AG08396 (cell line): ENCODE measurements at regions not wholly inside any gene's neighbourhood (a gene's known extent, or its start where the extent isn't known, plus 50 kb on each side); places are given as distances from the start of the nearest gene placed in this dataset.
A peak's percentile ranks its signal among the peaks of the same experiment; 100 is the strongest.
"Not testable (repeated sequence)": the region's sequence is repeated elsewhere in the genome, so short reads cannot be mapped to it uniquely, and the experiment has no call there.

Experiments
- DNase-seq: peaks from one replicate; pipeline ENCODE4 v3.0.0; 2012; ENCODE audit warnings: low spot score, mixed read lengths

DNA sequence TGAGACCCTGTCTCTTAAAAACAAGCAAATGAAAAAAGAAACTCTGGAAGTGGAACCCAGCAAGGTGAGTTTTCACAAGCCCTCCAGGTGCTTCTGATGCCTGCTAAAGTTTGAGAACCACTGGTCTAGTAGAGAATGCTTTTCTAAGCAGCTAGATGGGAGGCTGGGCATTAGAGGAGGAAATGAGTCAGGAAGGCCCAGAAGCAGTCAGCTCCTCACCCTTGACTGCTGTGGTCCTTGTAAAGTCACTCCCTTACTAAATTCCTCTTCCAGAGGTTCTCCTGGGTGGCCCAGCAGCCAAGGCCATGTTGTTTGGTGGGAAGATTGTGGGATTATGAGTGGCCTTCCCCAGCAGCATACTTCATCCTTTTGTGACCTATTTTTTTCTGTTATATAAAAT is 52.0 kb upstream of the FYN start:
- peak; percentile 49 for DNase-seq

DNA sequence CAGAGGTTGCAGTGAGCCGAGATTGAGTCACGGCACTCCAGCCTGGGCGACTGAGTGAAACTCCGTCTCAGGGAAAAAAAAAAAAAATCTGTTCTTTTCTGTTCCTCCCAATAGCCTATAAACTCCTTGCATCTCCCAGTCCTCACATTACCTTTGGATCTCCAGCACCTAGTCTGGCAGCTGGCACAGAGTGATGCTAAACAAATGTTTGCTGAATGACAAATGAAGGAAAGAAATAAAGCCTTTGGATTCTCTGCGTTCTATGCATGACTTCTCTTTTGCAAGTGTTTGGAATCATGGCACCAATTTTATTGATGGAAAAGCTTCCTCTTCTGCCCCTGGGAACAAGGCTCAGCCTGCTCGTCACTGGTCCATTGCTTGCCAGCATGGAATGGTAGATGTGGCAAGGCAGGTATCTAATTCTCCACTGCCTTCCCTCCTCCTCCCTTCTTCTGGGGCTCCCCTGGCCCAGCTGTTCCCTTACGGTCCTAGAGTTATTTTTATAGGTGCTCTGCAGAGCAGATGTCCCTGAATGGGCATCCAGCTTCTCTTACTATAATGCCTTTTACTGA is 53.6 kb upstream of the FYN start:
- DNase-seq = no peak

DNA sequence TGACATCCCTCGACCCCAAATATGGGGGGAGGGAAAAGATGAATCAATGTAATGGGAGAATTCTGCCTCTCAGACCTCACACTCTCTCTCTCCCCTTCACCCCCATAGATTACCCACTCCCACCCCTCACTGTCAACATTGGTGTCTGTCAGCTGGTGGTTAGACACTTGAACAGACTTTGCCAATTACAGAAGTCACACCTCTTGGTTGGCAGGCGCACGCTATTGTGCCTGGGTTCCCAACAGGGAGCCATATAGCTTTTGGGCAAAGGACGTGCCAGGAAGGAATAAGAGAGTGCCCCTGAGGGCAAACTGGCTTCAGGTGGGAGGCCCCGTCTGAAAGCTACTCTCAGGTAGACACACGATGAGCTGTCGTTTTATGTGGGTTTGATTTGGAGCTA is 54.1 kb upstream of the FYN start:
- DNase-seq = no peak

DNA sequence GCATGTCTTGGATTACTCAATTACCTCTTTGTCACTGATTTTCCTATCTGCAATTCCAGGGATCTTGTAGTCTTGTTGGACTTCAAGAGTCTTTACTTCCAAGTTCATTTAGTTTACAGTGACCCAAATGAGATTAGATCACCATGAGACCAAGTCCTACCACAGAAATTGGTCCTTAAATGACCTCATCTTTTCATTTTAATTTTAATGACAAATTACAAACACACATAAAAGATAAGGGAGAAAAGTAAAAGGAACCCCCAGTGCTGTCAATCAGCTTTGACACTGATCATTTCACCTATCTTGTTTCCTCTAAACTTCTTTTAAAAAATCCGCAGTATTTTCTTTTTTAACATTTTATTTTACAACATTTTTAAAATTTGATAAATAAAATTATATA is 54.9 kb upstream of the FYN start:
- no peak for DNase-seq

DNA sequence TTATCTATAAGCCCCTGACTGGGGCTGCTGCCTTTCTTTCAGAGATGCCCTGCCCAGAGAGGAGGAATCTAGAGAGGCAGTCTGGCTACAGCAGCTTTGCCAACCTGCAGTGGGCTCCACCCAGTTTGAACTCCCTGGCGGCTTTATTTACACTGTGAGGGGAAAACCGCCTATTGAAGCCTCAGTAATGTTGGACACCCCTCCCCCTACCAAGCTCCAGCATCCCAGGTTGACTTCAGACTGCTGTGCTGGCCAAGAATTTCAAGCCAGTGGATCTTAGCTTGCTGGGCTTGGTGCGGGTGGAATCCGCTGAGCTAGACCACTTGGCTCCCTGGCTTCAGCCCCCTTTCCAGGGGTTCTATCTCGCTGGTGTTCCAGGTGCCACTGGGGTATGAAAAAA is 61.4 kb upstream of the FYN start:
- not testable (repeated sequence) for DNase-seq

DNA sequence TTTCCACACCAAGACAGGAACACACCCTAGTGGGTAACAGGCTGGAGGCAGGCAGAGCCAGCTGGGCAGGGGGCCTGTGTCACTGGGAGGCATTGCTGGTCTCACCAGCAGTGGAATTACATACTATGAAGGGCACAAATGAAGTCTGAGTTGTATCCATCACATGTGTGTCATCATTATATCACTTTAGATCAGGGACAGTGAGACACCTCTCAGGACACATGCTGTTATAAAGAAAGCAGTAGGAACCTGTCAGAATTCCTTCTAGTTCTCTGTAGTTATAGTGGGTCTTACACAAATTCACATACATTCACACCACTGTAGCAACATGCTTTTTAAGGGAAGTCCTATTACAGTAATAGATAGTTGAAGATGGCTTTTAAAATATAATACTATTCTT is 63.5 kb upstream of the FYN start:
- no peak for DNase-seq

DNA sequence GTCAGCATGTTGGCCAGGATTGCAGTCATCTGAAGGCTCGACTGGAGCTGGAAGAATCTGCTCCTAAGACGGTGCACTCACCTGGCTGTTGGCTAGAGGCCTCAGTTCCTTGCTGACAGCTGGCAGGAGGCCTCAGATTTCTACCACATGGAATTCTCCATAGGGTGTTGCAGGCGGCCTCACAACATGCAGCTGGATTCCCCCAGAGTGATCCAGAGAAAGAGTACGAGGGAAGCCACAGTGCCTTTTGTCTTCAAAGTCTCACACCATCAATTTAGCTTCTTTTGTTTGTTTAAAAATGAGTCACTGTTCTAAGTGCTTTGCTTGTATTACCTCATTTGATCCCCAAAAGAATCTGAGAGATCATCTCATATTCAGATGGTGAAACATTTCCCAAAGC is 65.5 kb upstream of the FYN start:
- no peak for DNase-seq

DNA sequence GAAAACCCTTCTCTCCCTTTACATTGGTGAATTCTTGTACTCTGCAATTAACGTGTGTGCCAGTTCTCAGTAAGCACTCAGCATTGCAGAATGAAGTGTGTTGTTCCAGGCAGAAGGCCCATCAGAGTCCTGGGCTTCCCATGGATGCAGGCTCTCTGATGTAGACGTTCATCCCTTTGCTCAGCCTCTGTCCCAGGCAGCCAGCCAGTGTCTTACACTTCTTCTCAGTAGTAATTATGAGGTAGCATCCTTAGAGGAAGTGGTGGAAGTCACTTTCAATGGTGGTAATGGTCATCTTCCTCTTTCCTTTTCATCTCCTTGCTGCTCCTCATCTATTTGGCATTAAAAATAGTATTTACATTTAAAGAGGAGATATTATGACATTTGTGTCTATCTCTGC is 66.7 kb upstream of the FYN start:
- no peak for DNase-seq

DNA sequence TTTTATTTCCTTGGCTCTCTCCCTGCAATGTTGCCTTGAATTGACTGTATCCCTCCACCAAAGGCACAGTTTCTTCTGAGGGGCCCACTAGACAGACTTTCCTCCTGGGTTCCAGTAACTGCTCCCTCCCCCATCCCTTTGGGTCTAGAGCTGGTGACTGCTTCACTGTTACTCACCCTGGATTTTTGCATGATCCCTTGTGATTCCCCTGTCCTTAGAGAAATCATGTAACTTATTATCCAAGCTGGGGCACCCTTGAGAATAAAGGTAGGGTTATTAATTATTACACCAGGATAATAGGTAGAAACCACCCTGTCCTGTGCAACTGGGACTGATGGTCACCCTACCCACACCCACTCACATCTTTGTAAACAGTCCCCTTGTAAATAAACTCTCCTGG is 67.5 kb upstream of the FYN start:
- DNase-seq = no peak

DNA sequence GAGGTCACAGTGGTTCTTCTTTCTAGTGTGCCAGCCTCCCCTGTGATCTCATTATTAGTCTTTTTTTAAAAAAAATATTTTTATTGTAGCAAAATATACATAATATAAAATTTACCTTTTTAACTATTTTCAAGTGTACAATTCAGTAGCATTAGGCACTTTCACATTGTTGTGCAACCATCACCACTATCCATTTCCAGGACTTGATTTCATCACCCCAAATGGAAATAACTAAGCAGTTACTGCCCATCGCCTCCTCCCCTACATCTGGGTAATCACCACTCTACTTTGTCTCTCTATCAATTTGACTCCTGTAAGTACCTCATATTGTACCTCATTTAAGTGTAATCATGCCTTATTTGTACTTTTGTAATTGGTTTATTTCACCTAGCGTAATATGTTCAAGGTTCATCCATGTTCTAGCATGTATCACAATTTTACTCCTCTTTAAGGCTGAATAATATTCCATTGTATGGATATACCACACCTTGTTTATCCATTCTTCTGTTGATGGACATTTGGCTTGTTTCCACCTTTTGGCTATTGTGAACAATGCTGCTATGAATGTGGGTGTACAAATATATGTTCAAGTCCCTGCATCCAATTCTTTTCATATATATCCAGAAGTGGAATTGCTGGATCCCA is 68.6 kb upstream of the FYN start:
- no peak for DNase-seq

DNA sequence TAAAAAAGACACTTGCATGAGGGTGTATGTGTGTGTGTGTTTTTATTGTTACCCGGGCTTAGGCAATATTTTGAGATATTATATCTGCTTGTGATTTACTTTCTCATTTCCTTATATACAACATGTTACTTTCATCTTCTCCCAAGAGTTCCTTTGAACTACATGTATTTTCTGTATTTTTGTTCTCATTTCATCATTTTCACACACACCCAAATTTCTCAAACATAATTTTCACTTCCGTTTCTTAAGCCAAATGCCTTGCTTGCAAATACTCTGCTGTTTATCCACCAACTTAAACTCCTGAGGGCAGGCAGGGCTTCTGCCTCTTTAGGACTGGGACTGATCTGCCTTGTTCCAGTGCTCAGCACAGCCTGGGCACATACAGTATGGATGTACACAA is 69.3 kb upstream of the FYN start:
- DNase-seq = no peak

DNA sequence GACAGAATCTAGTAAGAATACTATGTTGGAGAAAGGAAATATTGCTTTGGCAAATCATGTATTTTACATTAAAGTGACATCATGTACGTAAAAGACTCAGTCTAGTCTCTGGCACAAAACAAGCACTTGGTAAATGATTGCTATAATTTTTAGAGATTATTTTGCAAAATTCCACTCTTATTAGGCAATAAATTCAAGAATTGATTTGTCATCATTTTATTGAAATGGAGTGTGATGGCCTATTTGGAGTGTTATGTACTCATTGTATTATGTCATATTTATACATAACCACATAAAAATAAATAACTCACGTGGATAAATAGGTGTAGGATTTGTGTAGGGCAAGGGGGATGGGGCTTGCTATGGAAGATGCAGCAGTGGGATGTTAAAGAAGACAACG is 70.0 kb upstream of the FYN start:
- DNase-seq = no peak

DNA sequence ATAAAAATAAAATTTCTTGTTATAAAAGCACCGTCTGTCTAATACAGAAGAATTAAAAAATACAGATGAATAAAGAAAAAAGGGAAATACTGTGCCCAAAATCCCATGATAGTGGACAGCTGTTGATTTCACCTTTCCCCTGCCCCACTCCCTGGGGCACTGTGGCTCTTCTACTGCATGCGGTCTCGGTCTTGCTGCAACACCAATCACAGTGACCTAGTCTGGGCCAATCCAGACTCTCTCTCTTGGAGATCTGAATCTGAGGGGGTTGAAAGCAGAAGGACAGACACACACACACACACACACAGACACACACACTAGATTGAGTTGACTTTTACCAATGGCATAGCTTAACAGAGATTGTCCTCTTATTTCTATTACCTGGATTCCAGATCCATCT is 70.5 kb upstream of the FYN start:
- no peak for DNase-seq

DNA sequence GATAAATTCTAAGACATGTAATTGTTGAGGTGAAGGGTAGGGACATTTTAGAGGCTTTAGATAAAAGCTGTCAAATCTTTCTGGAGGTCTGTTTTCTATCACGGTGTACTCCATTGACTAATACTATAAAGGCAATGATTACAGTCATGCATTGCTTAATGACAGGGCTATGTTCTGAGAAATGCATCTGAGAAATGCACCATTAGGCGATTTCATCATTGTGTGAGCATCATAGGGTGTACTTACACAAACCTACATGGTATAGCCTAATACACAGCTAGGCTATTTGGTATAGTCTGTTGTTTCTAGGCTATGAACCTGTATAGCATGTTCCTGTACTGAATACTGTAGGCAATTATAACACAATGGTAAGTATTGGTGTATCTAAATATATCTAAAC is 71.3 kb upstream of the FYN start:
- no peak for DNase-seq

DNA sequence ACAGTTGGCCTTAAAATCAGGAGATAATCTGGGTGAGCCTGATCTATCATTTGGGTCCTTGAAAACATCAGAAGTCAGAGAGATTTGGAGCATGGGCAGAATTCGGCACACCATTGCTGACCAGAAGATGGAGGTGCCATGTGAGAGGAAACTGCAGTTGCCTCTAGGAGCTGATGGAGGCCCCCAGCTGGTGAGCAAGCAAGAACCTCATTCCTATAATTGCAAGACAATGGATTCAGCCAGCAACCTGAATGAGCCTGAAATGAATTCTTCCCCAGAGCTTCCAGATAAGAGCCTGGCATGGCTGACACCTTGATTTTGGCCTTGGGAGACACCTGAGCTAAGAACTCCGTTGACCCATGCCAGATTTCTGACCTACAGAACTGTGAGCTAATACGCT is 76.3 kb upstream of the FYN start:
- no peak for DNase-seq

DNA sequence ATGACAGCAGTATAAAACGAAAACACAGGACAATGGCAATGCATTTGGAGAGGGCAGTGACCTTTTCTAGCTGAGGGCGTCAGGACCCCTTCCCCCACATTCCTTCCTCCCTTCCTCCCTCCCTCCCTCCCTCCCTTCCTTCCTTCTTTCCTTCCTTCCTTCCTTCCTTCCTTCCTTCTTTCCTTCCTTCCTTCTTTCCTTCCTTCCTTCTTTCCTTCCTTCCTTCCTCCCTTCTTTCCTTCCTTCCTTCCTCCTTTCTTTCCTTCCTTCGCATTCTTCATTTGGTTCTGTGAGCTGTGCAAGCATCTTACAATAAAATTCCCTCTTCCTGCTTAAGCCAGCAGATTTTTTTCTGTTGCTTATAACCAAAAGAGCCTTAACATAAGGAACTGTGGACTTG is 76.7 kb upstream of the FYN start:
- not testable (repeated sequence) for DNase-seq

DNA sequence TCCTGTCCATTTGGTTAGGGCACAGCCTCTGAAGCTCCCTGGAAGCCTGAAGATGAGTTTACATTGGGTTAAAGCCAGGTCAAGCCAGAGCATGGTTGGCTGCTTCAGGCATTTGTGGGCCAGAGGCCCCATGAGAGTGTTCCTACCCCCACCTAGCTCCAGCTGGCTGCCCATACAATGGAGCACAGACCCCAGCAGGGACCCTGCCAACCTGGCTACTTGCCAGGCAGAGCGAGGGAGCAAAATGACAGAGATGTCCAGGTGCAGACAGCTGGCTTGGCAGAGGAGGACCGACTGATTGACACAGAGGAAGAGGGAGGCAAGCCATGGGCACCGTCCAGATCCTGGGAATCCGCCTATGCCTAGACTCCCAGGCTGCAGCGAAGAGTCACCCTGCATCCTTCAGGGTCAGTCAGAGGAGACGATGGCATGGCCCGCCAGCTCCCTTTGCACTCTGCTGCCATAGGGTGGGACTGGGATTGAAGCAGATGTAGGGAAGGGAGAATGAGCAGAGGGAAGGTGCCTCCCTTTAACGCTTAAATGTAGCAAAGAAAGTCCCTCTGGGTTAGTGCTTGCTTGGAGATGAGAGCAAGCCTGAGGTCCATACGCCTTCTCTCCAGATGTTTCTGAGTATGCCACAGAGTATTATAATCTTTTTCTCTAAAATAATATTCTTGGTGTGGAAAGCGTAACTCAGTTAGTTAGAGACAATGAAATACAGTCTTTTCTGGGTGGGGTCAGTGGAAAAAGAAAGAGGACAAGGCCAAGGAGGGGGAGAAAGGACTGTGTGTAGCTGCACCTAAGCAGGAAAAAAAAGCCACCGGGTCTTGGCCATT is 77.6 kb upstream of the FYN start:
- no peak for DNase-seq

DNA sequence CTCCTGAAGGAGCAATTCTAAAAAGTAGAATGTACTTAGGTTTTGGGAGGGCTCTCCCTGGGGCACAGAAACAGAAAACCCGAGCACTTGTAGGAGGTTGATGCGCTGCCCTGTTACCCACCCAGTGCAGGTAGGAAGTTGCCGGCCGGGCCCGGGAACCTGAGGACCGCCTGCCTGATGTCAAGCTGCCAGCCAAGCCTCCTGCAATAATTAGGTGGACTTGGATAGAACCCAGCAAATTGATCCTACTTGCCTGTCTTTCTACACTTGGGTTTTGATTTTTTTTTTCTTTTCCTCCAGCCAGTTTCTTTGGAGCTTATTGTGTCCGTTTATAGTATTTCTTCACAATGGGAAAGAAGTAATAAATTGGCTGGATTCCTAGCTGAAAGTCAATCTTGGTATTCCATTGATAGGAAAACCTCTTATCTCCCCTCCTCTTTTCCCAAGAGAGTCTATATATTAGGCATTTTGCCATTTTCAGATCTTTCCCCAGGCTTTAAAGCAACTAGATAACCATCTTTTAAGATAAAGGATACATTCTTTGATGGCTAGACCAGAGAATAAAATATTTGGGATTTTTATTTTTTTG is 78.3 kb upstream of the FYN start:
- DNase-seq = no peak

DNA sequence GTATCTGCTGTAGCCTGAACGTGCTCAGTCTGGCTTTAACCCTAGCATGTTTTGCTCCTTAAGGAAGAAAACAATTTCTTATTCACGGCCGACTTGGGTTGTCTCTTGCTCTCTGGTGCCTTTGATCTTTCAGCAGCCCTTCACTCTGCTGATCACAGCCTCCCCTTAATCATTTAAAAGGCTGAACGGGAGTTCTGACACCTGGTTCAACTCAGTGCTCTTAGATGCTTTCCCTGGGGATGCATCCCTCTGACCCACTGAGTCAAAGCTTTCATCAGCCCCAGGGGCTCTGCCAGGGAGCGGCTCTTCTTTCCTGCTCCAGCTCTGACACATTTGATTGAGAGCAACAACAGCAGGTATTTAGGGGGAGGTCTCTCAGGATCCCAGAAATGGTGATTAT is 79.0 kb upstream of the FYN start:
- DNase-seq = no peak

DNA sequence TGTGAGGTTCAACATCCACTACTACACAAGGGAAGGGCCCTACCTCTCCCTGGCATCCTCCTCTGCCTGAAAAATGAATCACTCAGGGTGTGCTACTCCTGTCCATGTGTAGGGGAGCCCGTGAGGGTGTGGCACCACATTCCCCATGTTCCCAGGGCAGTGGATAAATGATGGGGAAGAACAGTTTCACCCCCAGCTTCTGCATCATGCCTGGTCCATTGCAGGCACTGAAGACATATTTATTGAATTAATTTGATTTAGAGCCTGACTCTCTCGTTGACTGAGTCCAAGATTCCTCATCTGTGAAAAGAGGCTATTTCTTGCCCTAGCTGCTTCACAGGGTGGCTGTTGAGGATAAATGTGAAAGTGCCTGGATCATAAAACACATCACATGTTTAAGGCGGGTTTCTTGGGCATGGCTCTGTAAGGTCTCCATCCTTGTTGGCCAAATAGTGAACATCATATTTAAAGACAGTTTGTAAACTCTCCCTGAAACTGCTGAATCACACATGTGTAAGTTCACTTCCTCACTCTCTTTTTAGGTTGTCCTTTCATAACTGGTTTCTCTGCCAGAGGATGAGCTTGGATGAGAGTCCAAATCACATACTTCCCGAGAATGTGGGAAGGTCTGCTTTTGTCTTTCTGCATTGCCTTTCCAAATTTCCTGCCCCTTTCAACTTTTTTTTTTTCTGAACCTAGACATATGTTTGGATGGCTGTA is 79.7 kb upstream of the FYN start:
- DNase-seq = no peak

DNA sequence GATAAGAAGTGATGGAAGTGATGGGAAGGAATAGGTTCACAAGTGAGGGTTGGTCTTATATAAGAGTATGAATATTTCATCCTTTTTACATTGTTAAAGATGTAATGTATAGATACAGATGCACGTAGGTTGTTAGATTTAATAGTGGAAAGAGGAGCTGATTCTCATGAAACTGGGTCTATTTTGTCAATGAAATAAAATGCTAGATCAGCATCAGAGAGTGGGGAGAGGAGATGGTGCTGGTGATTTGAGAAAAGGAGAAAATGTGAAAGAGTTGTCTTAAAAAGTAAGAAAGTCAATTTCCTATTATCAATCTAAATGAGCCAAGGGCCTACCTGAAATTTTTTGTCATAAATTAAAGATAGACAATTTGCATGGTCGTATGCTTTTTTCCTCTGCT is 82.8 kb upstream of the FYN start:
- no peak for DNase-seq

DNA sequence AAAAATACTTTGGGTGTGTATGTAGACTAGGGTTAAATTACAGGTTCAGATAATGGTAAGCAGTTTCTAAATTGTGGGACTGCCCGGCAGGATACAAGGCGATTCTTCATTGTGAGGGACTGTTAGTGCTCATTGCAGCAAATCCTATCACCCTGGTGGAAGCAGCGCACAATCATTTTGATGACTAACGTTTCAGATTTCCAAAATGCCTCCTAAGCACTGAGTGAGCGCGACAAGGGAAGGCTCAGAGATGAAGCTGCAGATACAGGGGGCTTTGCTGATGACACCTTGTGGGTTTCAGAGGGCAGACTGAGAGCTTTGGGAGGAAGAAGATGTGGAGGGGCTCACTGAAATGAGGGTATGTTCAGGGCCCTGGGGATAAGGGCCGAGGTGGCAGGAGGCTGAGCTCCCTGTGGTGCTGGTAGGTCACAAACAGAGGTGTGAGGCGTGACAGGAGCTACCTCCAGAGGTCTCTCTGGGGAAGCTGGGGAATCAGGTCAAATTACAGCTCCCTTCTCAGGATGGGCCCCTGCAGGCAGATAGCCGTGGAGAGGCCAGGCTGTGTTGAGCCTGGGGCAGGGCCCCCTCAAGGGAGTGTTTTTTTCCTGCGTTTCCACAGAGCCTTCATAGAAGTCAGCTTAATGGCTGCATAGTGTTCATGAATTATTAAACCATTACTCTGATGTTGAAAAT is 84.5 kb upstream of the FYN start:
- no peak for DNase-seq
